SU-DHL-6 (cell line): ENCODE measurements at regions not wholly inside any gene's neighbourhood (a gene's known extent, or its start where the extent isn't known, plus 50 kb on each side); places are given as distances from the start of the nearest gene placed in this dataset.

ENCODE experiments used
- EZH2phosphoT487 ChIP-seq: fragments of 200-600 bp; sonication (generic), shearing (Covaris generic); conservative IDR thresholded peaks from 2 replicates; pipeline ENCODE4 v1.6.1; 2018; ENCODE audit warnings: mild to moderate bottlenecking, antibody characterized with exemption, low read length, moderate library complexity, mixed read lengths
- TF ChIP-seq, protein P1 (sequence below): fragments of 200-600 bp; sonication (generic); IDR thresholded peaks from one replicate; pipeline ENCODE4 v1.5.1; 2017; ENCODE audit warnings: antibody characterized with exemption, mild to moderate bottlenecking, low read length, moderate library complexity; ENCODE audit not compliant: insufficient read depth, poor library complexity, severe bottlenecking

DNA sequence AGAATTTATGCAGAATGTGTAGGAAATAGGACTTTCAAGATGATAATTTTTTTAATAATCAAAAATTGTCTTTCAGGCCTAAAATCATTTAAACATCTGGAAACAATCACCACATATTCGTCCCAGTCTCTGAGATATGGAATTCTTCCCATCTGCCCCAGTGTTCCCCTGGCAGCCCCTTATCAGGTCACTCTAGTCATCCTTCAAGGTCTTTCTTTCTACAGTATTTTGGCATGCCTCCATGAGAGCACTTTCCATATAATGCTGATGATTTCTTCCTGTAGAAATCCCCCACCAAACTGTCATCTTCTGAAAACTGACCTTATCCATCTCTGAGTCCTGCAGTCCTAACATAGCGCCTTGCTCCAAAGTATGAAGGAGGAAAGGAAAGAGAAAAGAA lies 422.1 kb downstream of the RPS29 start:
- TF ChIP-seq, protein P1, sequence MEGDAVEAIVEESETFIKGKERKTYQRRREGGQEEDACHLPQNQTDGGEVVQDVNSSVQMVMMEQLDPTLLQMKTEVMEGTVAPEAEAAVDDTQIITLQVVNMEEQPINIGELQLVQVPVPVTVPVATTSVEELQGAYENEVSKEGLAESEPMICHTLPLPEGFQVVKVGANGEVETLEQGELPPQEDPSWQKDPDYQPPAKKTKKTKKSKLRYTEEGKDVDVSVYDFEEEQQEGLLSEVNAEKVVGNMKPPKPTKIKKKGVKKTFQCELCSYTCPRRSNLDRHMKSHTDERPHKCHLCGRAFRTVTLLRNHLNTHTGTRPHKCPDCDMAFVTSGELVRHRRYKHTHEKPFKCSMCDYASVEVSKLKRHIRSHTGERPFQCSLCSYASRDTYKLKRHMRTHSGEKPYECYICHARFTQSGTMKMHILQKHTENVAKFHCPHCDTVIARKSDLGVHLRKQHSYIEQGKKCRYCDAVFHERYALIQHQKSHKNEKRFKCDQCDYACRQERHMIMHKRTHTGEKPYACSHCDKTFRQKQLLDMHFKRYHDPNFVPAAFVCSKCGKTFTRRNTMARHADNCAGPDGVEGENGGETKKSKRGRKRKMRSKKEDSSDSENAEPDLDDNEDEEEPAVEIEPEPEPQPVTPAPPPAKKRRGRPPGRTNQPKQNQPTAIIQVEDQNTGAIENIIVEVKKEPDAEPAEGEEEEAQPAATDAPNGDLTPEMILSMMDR: no peak
- no peak for TF ChIP-seq EZH2phosphoT487
